A673 (cell line): ENCODE measurements at regions not wholly inside any gene's neighbourhood (a gene's known extent, or its start where the extent isn't known, plus 50 kb on each side); places are given as distances from the start of the nearest gene placed in this dataset.

ENCODE experiments used
- EZH2 ChIP-seq: fragments of 200-600 bp; sonication (generic); IDR thresholded peaks from 2 replicates; pipeline ENCODE4 v1.6.1; 2017; ENCODE audit warnings: borderline replicate concordance, low read depth, mild to moderate bottlenecking, mixed read lengths, antibody characterized with exemption, low read length; ENCODE audit not compliant: poor library complexity, severe bottlenecking
- TF ChIP-seq, protein P1 (sequence below): fragments of 300-800, 200-600 bp; sonication (generic); conservative IDR thresholded peaks from 2 replicates; pipeline ENCODE4 v1.5.1; 2017; ENCODE audit warnings: low read depth, mild to moderate bottlenecking, antibody characterized with exemption, low read length, moderate library complexity, mixed read lengths

DNA sequence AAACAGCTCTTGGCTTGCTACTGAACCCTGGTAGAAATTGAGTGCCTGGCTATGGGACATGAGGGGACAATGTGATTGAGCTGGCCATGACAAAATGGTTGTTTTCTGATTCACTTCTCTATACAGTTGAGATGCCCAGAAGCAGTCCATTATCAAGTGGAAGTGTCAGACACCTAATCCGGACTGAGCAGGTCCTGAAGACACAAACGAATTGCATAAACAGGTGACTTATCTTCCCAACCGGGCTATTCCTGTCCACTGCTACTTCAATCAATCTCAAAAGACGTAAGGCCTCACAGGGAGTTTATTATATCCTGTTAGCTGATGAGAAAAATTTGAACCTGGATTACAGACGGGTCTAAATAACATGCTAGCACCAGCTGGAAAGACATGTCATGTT is 105.5 kb upstream of the WAC start:
- TF ChIP-seq, protein P1, sequence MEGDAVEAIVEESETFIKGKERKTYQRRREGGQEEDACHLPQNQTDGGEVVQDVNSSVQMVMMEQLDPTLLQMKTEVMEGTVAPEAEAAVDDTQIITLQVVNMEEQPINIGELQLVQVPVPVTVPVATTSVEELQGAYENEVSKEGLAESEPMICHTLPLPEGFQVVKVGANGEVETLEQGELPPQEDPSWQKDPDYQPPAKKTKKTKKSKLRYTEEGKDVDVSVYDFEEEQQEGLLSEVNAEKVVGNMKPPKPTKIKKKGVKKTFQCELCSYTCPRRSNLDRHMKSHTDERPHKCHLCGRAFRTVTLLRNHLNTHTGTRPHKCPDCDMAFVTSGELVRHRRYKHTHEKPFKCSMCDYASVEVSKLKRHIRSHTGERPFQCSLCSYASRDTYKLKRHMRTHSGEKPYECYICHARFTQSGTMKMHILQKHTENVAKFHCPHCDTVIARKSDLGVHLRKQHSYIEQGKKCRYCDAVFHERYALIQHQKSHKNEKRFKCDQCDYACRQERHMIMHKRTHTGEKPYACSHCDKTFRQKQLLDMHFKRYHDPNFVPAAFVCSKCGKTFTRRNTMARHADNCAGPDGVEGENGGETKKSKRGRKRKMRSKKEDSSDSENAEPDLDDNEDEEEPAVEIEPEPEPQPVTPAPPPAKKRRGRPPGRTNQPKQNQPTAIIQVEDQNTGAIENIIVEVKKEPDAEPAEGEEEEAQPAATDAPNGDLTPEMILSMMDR = no peak
- no peak for TF ChIP-seq EZH2
